Stimulated activated CD4-positive, alpha-beta T cell treated with anti-CD3 and anti-CD28 coated beads, Interleukin-4, amount 100 ng/mL, for 24 hours (primary cell): ENCODE measurements at regions not wholly inside any gene's neighbourhood (a gene's known extent, or its start where the extent isn't known, plus 50 kb on each side); places are given as distances from the start of the nearest gene placed in this dataset.
A peak's percentile ranks its signal among the peaks of the same experiment; 100 is the strongest.
"Not testable (repeated sequence)": the region's sequence is repeated elsewhere in the genome, so short reads cannot be mapped to it uniquely, and the experiment has no call there.

ENCODE experiments used
- DNase-seq: peaks from one replicate; pipeline ENCODE4 v3.0.0-alpha.2; 2020

GRCh38 chrX:45628041-45628440 lies 427.4 kb upstream of the DIPK2B start:
- no peak for DNase-seq

DNA sequence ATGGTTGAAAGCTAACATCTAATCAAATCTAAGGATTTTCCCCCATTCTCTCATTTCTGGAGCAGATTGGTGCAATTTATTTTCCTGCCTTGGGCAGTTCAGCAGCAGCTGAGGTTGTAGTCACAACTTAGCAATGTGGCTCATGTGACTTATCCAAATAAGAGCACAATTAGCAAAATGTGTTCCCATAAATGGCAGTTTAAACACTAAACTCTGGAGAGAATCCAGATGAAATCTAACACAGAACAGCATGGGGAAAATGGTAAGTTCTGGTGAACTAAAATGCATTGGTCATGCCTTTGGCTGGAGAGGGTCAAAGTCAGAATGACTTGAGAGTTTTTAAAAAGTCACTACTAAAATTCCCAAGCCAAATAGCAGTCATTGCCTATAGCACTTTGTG lies 422.6 kb upstream of the DIPK2B start:
- no peak for DNase-seq

DNA sequence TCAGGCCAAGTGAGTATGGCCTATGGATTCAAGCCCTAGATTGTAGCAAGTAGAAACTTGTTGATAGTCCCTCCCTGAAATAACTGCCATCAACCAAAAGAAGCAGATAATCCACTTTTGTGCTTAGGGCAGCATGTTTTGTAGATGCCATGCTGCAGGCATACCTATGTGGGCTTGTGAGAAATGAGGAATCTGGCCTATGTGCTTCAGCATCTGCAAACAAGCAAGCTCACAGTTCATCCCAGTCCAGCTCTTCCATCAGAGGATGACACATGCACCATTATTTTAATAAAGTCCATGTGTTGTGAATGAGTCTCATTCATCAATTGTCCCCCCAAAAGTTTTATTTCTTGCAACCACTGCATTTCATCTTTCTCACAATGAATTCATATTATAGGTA lies 421.9 kb upstream of the DIPK2B start:
- DNase-seq: no peak

GRCh38 chrX:45622042-45622423 lies 421.4 kb upstream of the DIPK2B start:
- no peak for DNase-seq

DNA sequence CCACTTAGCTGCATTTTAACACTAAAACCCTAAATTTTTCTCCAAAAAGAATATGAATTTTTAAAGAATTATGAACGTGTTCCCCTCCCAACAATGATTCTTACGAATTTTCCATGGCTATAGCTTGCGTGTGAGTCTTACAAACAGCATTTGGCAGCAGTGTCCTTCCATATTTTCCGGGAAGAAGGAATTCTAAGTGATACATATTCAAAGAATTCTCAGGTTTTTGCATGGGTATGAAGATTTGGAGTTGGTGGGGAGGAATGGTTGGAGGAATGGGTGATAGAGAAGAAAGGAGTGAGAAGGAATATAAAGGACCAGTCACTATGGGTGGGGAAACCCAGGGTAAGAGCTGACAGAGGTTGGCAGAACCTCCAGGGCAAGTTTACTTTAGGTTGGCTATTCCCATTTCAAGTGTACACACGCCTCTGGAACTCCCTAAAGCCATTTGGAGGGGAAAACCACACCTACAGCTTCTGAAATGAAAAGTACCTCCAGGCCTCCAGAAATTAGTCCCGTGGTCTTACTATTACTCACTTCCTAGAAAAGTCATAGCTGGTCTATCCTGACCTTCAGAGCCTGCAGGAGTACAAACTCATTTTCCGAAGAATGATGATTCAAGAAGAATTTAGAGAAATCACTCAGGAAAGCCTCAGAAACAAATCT lies 420.8 kb upstream of the DIPK2B start:
- DNase-seq: peak; percentile 20

- no peak for DNase-seq
Observed at GRCh38 chrX:45619290-45619689, 418.6 kb upstream of the DIPK2B start.

DNA sequence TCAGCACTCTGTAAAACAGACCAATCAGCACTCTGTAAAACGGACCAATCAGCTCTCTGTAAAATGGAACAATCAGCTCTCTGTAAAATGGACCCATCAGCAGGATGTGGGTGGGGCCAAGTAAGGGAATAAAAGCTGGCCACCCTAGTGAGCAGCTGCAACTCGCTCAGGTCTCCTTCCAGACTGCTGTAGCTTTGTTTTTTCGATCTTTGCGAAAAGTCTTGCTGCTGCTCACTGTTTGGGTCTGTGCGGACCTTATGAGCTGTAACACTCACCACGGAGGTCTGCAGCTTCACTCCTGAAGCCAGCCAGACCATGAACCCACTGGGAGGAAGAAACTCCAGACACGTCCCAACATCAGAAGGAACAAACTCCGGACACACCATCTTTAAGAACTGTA lies 414.9 kb upstream of the DIPK2B start:
- DNase-seq: not testable (repeated sequence)

DNA sequence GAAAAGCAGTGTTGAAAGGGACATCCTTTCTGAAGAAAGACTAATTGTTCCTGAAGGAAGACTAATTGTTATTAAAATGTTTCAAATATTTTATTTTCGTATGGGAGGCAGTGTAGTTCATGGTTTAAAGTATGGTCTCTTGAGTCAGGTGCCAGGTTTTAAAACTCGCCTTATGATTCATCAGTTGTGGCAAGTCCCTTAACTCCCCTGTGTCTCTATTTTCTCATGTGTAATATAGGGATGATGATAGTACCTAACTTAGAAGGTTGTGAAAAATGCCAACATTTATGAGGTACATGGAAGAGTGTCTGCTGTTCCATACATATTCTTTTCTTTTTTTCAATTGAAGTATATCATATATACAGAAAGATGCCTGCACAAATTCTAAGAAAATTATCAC lies 414.2 kb upstream of the DIPK2B start:
- DNase-seq: no peak

- DNase-seq: no peak
Observed at GRCh38 chrX:45602151-45602550, 401.5 kb upstream of the DIPK2B start.

- DNase-seq: no peak
Observed at GRCh38 chrX:45601052-45601451, 400.4 kb upstream of the DIPK2B start.

DNA sequence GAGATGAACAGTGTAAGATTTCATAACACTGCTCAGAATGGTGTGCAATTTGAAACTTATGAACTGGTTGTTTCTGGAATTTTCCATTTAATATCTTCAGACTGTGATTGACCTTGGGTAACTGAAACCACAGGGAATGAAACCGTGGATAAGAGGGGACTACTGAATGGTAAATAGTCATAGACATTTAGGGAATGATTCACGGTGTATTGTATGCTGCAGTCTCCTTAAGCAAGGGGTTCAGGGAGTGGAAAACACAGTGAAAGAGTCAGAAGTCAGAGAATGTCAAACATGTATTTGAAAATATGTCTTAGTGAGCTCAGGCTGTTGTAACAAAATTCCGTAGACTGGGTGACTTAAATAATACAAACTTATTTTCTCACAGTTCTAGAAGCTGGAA lies 398.2 kb upstream of the DIPK2B start:
- no peak for DNase-seq

DNA sequence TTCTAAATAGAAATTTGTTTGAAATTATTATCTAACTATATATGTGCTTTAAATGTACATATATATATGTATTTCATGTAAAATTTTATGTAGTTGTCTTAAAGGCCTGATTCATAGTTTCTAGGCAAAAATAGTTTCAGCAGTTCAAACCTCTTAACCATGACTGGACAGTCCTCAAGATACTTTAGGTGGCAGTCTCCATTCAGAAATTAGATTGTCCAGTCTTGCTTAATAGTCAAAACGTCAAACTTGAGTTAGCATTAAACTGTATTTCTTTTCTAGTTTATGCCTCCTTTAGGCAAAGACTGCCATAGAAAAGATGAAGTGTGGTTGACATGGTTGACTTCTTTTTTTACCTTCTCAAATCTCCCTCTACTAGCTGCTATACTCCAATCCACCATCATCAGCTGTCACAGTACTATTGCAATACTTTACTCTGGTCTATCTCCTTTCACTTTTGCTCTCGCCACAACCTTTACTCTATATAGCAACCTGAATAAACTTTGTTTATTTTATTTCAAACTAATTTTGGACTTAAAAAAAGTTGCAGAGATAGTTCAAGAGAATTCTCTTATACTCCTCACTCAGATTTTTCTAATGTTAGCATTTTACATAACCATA lies 395.6 kb upstream of the DIPK2B start:
- DNase-seq: no peak

DNA sequence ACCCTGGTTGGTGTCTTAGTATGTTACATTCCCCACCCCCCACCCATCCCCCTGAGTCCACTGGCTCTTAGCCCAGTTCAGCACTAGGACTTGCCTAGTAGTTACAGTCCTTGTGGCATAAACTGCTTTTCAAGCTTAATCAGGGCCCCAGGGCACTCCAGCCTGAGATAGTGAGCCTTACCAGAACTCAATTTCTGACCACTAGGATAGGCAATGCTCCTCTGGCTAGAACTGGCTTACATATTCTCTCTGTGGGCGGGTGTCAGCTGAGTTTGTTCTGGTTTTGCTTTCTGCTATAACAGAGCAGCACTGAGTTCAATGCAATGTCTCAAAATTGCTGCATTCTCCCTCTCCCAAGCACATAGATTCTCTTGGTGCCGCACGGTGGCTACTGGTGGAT lies 391.4 kb upstream of the DIPK2B start:
- no peak for DNase-seq

GRCh38 chrX:45591650-45592049 lies 391.0 kb upstream of the DIPK2B start:
- no peak for DNase-seq

- no peak for DNase-seq
Observed at GRCh38 chrX:45584717-45585116, 384.0 kb upstream of the DIPK2B start.

DNA sequence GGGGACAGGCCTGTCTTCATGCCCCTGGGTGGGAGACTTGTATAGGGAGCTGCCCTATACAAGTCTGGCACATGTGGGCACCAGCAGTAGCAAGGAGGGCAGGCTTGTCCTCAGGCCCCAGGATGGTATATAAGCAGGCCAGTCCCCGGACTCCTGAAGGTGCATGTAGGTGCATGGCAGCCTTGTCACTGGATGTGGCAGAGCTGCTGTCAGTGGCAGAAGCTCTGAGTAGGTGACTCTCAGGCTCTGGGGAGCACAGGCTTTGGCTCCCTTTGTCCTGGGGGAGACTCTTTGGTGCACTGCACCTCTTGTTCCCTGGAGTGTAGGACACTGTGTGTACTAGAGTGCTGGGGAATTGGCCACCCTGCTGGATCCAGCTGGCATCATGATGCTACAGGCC lies 376.7 kb upstream of the DIPK2B start:
- DNase-seq: no peak

DNA sequence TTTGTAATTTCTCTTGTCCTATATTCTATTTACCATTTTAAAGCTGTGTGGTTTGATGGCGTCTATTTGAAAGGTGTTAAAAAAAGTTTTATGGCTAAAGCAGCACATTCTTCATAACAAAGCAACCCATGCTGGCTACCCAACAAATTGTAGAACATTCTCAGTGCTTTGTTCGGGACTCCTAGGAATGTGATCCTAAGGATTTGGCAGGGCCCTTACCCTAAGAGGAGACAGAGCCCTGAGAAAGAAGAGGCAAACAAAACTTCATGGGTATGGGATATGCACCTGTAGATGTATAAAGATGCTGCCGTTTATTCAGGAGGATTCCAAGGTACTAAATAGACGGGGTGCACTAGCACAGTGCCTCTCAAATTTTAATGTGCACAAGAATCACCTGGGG lies 370.8 kb upstream of the DIPK2B start:
- no peak for DNase-seq

DNA sequence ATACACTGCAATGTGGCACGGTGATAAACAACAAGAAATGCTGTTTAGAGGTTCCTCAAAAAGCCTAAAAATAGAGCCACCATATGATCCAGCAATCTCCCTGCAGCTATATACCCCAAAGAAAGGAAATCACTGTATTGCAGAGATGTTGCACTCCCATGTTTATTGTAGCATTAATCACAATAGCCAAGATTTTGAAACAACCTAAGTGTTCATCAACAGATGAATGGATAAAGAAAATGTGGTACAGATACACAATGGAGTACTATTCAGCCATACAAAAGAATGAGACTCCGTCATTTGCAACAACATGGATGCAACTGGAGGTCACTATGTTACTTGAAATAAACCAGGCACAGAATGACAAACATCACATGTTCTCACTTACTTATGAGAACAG lies 365.8 kb upstream of the DIPK2B start:
- no peak for DNase-seq

DNA sequence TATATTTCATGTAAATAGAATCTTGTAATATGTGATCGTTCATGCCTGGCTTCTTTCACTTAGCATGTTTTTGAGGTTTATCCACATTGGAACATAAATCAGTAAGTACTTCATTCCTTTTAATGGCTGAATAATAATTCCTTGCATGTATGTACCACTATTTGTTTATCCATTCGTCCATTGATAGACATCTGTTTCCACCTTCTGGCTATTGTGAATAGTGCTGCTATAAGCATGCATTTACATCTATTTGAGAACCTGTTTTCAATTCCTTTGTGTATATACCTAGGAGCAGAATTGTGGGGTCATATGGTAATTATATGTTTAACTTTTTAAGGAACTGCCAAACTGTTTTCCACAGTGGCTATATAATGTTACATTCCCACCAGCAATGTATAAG lies 356.7 kb upstream of the DIPK2B start:
- DNase-seq: no peak

DNA sequence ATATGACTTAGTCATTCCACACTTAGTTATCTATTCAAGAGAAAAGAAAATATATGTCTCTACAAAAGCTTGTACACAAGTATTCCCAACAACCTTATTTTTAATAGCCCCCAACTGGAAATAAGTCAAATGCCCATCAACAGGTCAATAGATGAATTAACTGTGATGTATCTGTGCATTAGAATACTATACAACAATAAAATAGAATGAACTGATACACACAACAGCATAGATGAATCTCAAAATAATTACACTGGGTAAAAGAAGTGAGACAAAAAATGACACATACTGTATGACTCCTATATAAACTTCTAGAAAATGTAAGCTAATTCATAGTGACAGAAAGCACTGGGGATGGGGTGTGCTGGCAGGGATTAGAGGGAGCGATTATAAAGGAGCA lies 354.1 kb upstream of the DIPK2B start:
- no peak for DNase-seq

- DNase-seq: no peak
Observed at GRCh38 chrX:45553417-45553816, 352.7 kb upstream of the DIPK2B start.

GRCh38 chrX:45546697-45547096 lies 346.0 kb upstream of the DIPK2B start:
- not testable (repeated sequence) for DNase-seq

GRCh38 chrX:45540181-45540580 lies 339.5 kb upstream of the DIPK2B start:
- DNase-seq: no peak

GRCh38 chrX:45537936-45538335 lies 337.3 kb upstream of the DIPK2B start:
- no peak for DNase-seq

- no peak for DNase-seq
Observed at GRCh38 chrX:45527834-45528233, 327.2 kb upstream of the DIPK2B start.
